ENCODE measurements at regions not wholly inside any gene's neighbourhood (a gene's known extent, or its start where the extent isn't known, plus 50 kb on each side); places are given as distances from the start of the nearest gene placed in this dataset.
"Not testable (repeated sequence)": the region's sequence is repeated elsewhere in the genome, so short reads cannot be mapped to it uniquely, and the experiment has no call there.

GRCh38 chr11:41666951-41667653 is 207.7 kb upstream of the LRRC4C start:
- DNase-seq (no peak), ATAC-seq (no peak)
- intact Hi-C loops (cut with DNase I), result no loop called here

GRCh38 chr11:41675205-41675604 is 215.8 kb upstream of the LRRC4C start:
- ATAC-seq (no peak), DNase-seq (no peak)
- intact Hi-C loops (cut with DNase I), result no loop called here

- intact Hi-C loops (cut with DNase I), result no loop called here
- no peak for ATAC-seq
- no peak for DNase-seq
These were observed 253.6 kb upstream of the LRRC4C start for GRCh38 chr11:41713030-41713429.

DNA sequence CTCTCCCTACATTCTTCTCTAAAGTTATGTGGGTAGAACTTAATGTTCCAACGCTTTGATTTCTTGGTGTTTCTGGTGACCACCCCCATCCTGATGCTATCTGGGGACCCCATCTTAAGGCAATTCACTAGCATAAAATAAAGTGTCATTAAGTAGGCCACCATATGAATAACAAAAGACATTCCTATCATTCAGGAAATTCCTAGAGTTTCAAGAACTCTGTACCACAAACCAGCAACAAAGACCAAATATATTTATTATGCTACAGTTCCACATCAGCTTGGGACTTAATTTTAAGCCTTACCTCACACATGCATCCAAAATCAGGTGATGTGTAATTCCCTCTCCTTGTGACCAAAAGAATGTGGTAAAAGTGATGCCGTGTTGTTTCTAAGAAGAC is 254.6 kb upstream of the LRRC4C start:
- intact Hi-C loops (cut with DNase I), result no loop called here
- ATAC-seq (no peak), DNase-seq (no peak)

DNA sequence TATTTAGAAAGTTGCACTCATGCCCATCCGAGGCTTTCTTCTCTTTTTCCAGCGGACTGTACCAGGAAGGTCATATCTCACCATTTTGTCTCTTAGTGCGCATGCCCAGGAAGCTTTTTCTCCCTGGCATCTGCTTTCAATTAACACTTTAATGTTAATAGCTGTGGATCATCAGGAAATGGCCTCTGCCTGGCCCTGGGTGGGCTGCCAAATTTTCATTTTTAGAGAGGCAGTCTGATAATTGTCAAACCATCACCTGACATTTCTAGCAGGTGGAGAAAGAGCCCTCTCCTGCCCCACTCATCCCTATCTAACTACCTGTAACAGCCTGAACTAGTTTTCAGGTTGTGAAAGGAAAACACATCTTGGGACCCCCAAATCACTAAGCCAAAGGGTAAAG is 257.4 kb upstream of the LRRC4C start:
- ATAC-seq, result no peak
- no peak for DNase-seq
- intact Hi-C loops (cut with DNase I), result no loop called here

DNA sequence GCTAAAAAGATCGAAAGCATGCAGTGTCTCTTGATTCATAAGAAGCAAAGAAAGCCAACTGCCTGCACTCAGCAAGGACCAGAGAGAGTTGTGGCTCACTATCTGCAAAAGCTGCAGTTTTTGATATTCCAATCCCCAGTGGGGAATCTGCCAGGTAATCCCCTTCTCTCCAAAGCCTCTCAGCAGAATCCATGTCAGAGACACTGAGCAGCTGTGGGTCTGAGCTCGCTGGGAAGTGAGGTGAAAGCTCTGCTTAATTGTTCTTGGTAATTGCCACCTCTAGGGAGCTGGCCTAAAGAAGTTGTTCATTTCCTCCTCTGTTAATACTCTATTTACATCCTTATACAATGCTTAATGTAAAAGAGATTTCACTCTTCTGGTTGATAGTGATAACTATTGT is 261.3 kb upstream of the LRRC4C start:
- intact Hi-C loops (cut with DNase I), result no loop called here
- DNase-seq (no peak), ATAC-seq (no peak)

DNA sequence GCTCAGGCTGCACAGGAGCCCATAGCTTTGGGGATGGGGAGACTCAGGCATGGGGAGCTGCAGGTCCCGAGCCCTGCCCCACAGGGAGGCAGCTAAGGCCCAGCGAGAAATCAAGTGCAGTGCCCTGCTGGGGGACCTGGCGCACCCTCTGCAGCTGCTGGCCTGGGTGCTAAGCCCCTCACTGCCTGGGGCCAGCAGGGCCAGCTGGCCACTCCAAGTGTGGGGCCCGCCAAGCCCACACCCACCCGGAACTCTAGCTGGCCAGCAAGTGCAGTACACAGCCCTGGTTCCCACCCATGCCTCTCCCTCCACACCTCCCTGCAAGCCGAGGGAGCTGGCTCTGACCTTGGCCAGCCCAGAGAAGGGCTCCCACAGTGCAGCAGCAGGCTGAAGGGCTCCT is 268.7 kb upstream of the LRRC4C start:
- intact Hi-C loops (cut with DNase I); ATAC-seq: not testable (repeated sequence)

DNA sequence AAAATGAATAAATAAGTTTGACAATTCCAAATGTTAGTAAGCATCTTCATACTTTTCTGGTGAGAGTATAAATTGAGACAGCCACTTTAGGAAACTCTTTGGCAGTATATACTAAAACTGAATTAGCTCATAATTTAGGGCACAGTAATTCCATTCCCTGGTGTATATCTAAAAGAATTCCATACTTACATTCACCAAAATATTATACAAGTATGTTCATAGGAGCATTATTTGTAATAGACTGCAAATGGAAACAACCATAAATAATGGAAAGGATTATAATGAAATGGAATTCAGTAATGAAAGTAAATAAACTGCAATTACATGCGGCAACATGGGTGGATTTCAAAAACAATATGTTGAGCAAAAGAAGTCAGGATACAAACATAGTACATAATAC is 315.8 kb upstream of the LRRC4C start:
- DNase-seq (no peak), ATAC-seq (no peak)
- intact Hi-C loops (cut with DNase I), result no loop called here

More for the DNA sequence above, 268.7 kb upstream of the LRRC4C start:
- DNase-seq, result not testable (repeated sequence)

DNA sequence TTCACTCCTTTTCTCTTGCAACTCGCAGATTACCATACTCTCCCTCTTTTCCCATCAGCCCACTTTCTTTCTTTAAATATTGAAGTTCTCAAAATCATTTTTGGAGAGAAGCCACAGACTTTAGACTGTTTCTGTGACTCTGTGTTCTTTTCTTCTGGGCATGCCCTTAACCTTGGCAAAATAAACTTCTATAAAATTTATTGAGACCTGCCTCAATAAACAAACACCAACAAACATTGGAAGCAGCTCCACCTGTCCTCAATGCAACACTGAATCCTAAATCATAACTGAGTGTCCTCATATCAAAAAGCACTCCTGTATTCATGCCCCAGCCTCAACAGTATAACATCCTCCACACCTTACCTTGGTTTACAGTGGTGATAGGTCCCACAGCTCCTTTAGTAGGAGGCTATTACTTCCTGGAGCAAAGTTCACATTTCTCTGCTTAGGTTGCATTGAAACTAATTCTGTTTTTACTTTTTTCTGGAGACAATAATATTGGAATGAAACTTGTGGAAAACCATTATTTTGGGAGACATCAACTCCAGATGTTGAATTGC is 320.0 kb upstream of the LRRC4C start:
- DNase-seq (no peak), ATAC-seq (no peak)
- intact Hi-C loops (cut with DNase I), result no loop called here

DNA sequence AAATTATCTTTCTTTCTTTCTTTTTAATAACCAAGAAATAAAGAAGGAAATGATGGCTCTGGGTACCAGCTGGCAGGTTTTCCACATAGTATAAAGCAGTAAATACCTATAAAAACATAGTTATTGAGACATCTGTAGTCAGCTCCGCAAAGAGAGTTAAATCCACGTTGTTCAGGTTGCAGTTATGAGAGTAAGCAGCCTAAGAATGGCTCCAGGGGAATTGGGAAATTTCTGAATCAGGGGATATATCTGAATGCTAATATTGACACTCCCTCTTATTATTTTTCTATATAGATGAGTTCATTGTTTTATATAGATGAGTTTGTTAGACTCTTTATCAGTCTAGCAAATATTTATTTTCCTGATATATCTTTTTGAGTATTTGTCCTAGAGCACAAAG is 322.0 kb upstream of the LRRC4C start:
- intact Hi-C loops (cut with DNase I), result no loop called here
- DNase-seq (no peak), ATAC-seq (no peak)

DNA sequence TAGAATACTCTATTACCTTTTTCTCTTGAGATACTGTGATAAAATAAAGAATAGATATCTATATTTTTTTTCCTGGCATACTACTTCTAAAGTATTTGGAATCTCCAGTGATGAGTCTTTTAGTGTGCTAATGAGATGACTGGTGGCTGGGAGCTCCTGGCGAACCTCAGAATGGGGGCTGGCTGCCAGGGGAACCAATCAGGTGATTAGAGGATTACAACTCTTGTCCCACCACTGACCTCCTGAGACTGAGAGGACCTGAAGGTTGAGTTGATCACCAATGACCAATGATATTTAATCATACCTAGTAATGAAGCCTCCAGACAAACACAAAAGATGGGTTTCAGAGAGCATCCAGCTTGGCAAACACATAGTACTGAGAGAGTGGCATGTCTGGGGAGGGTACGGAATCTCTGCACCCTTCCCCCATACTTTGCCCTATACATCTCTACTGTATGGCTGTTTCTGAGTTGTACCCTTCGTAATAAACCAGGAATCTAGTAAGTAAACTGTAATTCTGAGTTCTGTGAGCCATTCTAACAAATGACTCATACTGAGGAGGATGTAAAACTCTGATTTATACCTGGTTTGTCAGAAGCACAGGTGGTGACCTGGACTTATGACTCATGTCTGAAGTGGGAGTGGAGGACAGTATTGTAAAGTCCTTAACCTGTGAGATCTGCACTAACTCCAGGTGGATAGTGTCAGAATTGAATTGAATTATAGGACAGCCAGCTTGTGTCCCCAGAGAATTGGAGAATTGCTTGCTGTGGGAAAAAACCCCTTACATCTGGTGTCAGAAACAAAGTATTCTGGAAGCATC is 325.3 kb upstream of the LRRC4C start:
- ATAC-seq (no peak), DNase-seq (no peak)
- intact Hi-C loops (cut with DNase I), result no loop called here

DNA sequence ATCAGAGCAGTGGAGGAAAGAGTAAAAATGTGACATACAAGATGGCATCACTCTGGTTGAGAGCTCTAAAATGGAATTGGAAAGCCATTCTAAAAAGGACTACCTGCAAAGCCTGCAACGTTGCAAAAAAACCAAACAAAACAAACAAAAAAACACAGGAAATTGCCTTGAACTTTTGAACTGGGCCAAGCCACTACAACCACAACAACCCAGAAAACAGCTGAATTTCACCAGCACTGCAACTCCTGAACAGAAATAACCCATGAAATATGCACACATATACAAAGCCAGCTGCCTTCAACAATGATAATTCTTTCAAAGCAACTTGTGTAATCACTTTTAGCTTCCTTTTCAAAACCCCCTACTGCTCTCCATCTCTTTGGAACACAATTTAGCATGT is 326.6 kb upstream of the LRRC4C start:
- intact Hi-C loops (cut with DNase I), result no loop called here
- ATAC-seq (no peak), DNase-seq (no peak)

DNA sequence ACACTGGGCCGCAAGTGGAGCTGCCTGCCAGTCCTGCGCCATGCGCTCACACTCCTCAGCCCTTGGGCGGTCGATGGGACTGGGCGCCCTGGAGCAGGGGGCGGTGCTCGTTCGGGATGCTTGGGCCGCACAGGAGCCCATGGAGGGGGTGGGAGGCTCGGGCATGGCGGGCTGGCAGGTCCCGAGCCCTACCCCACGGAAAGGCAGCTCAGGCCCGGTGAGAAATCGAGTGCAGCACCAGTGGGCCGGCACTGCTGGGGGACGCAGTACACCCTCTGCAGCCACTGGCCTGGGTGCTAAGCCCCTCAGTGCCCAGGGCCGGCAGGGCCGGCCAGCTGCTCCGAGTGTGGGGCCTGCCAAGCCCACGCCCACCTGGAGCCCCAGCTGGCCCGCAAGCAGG is 328.7 kb upstream of the LRRC4C start:
- ATAC-seq (no peak), DNase-seq (no peak)
- intact Hi-C loops (cut with DNase I), result no loop called here

DNA sequence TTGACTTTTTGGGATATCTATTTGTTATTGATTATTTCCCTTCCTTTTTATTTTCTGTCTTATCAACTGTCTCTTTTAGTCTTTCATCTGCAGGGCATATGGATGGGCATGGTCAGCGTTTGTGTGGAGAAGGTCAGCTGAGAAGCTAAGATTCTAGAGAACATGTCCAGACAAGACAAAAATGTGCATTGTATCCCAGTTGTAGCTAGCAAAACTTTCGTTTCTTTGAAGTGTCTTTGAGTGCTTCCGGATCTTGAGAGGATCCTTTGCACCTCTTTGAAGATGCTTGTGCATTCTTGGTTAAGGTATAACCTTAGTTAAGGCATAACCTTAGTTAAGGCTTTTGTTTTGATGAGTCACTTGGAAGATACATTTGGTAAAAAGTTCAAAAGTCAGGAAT is 329.9 kb upstream of the LRRC4C start:
- ATAC-seq (no peak), DNase-seq (no peak)
- intact Hi-C loops (cut with DNase I), result no loop called here

DNA sequence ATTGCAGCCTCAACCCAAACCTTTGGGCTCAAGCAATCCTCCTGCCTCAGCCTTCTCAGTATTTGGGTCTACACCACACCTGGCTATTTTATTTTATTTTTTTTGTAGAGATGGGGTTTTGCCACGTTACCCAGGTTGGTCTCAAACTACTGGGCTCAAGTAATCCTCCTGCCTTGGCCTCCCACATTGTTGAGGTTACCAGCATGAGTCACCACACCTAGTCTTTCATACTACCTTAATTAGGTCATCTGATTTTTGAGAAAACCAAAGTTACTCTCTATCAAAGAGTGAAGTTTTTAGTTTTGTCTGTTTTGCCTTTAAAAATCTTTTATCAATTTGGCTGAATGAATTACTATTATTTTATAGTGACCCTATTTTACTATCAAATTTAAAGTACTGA is 335.6 kb upstream of the LRRC4C start:
- intact Hi-C loops (cut with DNase I), result no loop called here
- no peak for ATAC-seq
- DNase-seq, result no peak

DNA sequence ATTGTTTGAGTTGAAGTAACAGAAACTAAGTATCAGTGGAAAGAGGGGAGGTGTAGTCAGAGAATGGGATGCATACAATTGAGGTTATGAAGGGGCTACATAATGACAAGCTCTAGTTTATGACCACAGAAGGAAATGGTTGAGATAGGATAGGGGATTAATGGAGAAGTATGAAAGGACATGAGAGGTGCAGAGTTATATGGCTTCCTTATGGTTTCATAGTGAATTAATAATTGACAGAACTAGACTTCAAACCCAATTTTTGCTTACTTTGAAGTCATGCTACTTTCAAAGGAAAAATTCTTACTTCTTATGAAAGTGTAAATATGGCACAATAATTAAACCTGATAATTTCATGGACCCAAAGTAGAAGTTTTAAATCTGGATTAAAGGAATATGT is 340.3 kb upstream of the LRRC4C start:
- DNase-seq (no peak), ATAC-seq (no peak)
- intact Hi-C loops (cut with DNase I), result no loop called here

- ATAC-seq (no peak), DNase-seq (no peak)
- intact Hi-C loops (cut with DNase I), result no loop called here
These were observed 344.4 kb upstream of the LRRC4C start for GRCh38 chr11:41803895-41804294.

DNA sequence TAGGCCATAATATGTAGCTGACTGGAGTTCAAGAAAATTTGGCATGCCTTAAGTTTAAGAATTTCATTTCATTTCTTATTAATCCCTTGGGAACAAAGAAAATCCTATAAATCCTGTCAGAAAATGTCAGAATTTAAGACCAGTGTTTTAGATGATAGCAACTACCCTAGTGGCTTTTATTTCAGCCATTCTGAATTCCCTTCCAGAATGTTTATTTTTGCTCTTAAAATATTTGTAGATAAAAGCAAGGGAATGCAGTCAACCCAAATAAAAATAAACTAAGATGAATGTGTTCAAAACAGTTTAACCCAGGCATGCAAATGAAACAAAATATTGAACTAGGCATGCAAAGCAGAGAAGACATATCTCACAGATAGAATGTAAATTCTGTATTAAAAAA is 356.9 kb upstream of the LRRC4C start:
- ATAC-seq (no peak), DNase-seq (no peak)
- intact Hi-C loops (cut with DNase I), result no loop called here

GRCh38 chr11:41824287-41824686 is 364.8 kb upstream of the LRRC4C start:
- ATAC-seq; DNase-seq; intact Hi-C loops (cut with DNase I): not testable (repeated sequence)

- ATAC-seq, result no peak
- no peak for DNase-seq
- intact Hi-C loops (cut with DNase I), result no loop called here
These were observed 366.6 kb upstream of the LRRC4C start for GRCh38 chr11:41826085-41826484.

DNA sequence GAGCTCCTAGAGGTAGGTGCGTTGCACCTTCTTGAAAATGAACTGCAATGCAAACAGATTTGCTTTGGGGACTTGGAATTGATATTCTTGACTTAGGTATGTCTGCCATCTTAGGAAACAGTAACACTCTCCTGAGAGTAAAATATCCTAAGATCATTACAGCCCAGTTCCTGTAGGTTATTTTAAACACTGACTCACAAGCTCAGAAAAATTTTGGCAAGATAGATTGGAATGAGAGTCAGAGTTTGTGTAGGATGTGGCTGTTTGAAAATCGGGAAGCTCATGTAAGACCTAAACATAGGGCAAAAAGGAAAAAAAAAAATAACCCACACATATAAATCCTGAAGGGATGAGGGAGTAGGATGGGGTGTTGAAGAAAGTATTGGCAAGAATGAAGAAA is 377.0 kb upstream of the LRRC4C start:
- DNase-seq (no peak), ATAC-seq (no peak)
- intact Hi-C loops (cut with DNase I), result no loop called here

Measured in left cardiac atrium (tissue), 4 donors.